GM21619 (cell line): ENCODE measurements at regions not wholly inside any gene's neighbourhood (a gene's known extent, or its start where the extent isn't known, plus 50 kb on each side); places are given as distances from the start of the nearest gene placed in this dataset.

Source experiments
- ATAC-seq: cut with Tn5 transposase; IDR thresholded peaks from one replicate; pipeline ENCODE4 v1.9.1; 2021; ENCODE audit not compliant: unreplicated experiment

DNA sequence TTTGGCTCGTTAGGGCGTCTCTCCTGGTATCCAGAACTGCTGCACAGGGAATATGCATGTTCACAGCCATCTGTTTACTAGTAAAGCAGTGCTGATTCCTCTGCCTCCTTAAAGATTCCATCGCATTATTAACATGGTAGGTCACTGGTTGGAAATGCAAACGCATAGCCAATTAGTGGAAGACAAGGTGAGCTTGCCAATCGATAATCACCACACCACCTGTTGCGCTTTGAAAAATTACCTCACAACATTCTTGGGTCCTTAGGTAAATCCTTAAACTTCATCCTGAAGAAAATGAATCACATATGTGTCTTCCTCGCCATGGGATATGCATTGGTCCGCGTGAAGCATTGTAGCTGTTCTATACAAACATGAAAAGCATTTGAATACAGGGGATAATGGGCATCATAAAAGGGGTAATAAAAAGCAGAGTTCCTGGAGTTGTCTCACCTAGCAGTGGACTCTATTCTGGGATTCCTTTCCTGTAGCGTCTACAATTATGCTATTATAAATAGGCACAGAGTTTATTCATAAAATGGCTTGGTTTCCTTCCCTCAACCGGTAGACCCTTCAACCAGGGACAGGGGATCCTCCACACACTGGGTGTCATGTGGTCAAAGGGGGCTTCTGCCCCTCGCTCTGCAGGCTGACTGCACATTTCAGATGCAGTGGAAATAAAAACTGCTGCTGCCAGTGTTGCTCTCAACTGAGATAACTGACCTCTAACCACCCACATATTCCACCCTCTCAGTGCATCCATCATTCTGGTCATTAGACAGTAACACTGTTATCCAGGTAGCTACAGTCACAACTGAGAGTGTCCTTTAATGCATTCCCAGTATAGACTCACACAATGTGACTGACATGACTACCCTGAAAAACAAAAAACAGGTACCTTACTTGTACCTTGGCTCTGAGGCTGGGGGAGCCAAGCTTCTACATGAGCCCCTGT lies 389.2 kb upstream of the NFE2L3 start:
- ATAC-seq: no peak

DNA sequence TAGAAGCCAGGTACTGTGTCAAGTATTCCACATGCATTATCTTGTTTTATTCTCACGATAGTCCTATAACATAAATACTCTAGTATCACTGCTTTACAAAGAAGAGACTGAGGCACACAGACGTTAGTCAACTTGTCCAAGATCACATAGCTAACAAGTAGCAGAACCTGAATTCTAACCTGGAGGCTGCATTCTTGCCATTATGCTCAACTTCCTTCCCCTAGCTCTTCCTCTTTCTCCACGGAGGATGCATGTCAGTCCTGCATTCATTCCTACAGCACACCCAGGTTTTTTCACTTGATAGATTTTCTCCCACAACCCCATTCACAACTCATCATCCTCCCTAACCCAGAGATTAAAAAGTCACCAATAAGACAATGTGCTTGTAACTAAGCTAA lies 388.5 kb upstream of the NFE2L3 start:
- no peak for ATAC-seq

GRCh38 chr7:25765110-25765655 lies 386.8 kb upstream of the NFE2L3 start:
- no peak for ATAC-seq

DNA sequence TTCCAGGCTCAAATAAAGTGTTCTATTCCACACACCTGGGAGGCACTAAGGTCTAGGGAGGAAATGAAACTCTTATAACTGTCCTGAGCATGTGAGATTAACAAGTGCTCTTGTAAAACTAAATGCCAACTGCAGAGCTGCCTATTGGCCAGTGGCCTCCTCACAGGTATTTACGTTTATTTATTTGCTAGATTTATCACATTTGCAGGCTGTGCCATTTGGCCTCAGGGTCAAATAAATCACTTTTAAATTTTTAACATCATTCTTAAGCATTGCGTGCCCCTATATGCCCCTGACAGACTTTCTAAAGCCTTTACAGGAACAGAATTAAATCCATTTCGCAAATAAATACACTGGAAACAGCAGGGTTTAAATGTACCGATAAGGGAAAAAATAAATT lies 381.8 kb upstream of the NFE2L3 start:
- no peak for ATAC-seq

- ATAC-seq: no peak
These were observed 381.3 kb upstream of the NFE2L3 start for GRCh38 chr7:25770670-25771069.

- no peak for ATAC-seq
These were observed 380.5 kb upstream of the NFE2L3 start for GRCh38 chr7:25771491-25771890.

GRCh38 chr7:25772802-25773201 lies 379.2 kb upstream of the NFE2L3 start:
- ATAC-seq: no peak

GRCh38 chr7:25774675-25775074 lies 377.3 kb upstream of the NFE2L3 start:
- ATAC-seq: no peak

GRCh38 chr7:25775570-25775969 lies 376.4 kb upstream of the NFE2L3 start:
- no peak for ATAC-seq

DNA sequence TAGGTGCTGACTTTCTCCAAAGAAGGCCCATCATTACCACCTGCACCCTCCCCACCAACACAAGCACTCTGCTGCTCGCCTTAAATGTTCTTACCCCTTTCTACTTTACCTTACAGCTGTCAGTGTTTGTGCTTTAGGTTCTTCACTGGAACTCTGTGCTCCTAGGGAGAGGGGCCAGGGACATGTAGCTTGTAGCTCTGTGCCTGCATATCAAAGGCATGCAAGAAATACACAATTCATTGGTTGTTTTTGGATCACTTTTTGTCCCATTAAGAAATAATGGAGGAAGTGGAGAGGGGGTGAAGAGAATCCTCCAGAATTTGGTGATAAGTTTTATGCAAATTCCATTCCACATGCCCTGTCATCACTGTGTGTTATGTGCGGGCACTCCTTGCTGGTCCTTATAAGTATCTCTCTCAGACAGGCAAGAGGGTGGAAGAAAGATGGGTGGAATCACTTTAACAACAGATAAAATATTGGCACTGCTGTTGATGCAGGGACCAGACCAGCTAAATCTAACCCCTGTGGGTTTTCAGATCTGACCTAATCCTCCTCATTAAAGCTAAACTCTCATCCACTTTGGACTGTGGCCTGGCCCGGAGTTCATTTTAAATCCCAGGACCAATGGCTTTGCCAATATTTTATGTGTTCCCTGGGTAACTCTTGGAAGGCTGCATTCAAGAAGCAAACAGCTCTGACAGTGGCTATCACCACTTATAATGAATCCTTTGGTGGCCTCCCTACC lies 375.8 kb upstream of the NFE2L3 start:
- ATAC-seq: no peak

DNA sequence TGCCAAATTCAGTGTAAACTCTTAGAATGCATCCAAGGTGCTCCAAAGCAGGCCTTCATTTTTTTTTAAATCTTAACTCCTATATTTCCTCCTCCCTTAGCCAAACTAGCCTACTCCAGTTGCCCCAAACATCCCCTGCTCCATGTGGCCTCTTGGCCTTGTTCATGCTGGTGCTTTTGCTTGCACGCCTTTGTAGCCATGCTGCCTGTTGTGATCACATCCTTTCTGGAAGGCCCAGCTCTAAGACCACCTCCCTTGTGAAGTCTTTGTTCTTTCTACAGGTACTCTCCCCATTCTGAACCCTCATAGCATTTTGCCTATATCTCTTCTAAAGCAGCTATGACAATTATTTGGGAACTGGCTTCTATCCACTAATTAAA lies 375.3 kb upstream of the NFE2L3 start:
- no peak for ATAC-seq

GRCh38 chr7:25777969-25778708 lies 373.9 kb upstream of the NFE2L3 start:
- ATAC-seq: no peak

DNA sequence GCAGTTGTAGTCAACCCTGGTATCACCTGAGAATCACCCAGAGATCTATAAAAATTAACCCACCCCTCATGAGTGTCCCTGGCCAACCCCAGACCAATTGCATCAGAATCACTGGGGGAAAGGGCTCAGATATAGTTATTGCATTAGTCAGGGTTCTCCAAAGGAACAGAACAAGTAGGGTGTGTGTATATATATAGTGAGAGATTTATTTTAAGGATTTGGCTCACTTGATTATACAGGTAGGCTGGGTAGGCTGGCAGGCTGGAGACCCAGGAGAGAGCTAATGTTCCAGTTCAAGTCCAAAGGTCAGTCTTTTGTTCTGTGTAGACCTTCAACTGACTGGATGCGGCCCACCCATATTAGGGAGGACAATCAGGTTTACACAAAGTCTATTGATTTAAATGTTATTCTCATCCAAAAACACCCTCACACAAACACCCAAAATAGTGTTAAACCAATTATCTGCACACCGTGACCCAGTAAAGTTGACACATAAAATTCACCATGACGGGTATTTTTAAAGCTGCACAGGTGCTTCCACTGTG lies 372.9 kb upstream of the NFE2L3 start:
- no peak for ATAC-seq

GRCh38 chr7:25780904-25781303 lies 371.1 kb upstream of the NFE2L3 start:
- ATAC-seq: no peak

- no peak for ATAC-seq
These were observed 370.3 kb upstream of the NFE2L3 start for GRCh38 chr7:25781704-25782103.

GRCh38 chr7:25786936-25787335 lies 365.1 kb upstream of the NFE2L3 start:
- no peak for ATAC-seq

DNA sequence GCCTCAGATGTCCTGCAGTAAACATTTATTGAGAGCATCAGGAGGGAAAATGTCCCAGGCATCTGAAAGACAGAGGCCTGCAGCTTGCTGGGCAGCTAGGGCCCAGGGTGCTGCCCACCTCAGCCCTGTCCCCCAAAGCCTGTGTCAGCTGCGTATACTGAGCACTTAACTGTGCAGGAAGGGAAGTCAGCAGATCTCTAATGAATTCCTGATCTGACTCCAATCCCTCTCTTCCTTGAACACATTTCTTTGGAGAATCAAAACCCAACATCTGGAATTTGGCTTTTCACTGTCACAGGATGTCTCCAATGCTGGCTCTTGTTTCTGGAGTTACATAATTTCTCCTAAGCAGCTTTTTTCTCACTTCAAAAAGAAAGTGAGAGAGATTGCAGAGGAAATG lies 364.7 kb upstream of the NFE2L3 start:
- no peak for ATAC-seq

- ATAC-seq: no peak
These were observed 363.6 kb upstream of the NFE2L3 start for GRCh38 chr7:25788371-25788770.

GRCh38 chr7:25788961-25789620 lies 362.9 kb upstream of the NFE2L3 start:
- ATAC-seq: no peak
